ENCODE measurements at regions not wholly inside any gene's neighbourhood (a gene's known extent, or its start where the extent isn't known, plus 50 kb on each side); places are given as distances from the start of the nearest gene placed in this dataset.

GRCh38 chr7:82600531-82600930 is 157.0 kb upstream of the CACNA2D1 start:
- TF ChIP-seq POLR2A (IDR thresholded peaks at IDR 0.05) (no peak), CTCF (IDR thresholded peaks at IDR 0.05) (no peak), EP300 (IDR thresholded peaks at IDR 0.05) (no peak), POLR2AphosphoS5 (IDR thresholded peaks at IDR 0.05) (no peak)

Measured in stomach (tissue), 4 donors.